Uterus (tissue), 3 donors: ENCODE measurements at regions not wholly inside any gene's neighbourhood (a gene's known extent, or its start where the extent isn't known, plus 50 kb on each side); places are given as distances from the start of the nearest gene placed in this dataset.

Experiments used
- DNase-seq, 2 donors: peaks; one replicate each; pipeline ENCODE4 v3.0.0-alpha.2; 2019 to 2020
- H3K27ac ChIP-seq, 2 donors: fragments of 200-600 bp; sonication (generic); 1 replicate in 1 of 2; 2 replicates in 1 of 2; pipeline ENCODE4 v1.5.1; 2016 to 2018
- H3K27me3 ChIP-seq, 2 donors: fragments of 200-600 bp; sonication (generic); one replicate each; pipeline ENCODE4 v1.5.1; 2018 to 2019; ENCODE audit warnings: control low read depth in 1 of 2
- H3K36me3 ChIP-seq, 2 donors: fragments of 200-600 bp; sonication (generic); one replicate each; pipeline ENCODE4 v1.5.1; 2019; ENCODE audit warnings: control low read depth in 1 of 2
- H3K4me1 ChIP-seq, 2 donors: fragments of 200-600 bp; sonication (generic); one replicate each; pipeline ENCODE4 v1.5.1; 2018 to 2019; ENCODE audit warnings: control low read depth in 1 of 2
- H3K4me3 ChIP-seq, 2 donors: fragments of 200-600 bp; sonication (generic); 1 replicate in 1 of 2; 2 replicates in 1 of 2; pipeline ENCODE4 v1.5.1; 2018 to 2019; ENCODE audit warnings: mild to moderate bottlenecking in 1 of 2
- H3K9me3 ChIP-seq, 2 donors: fragments of 200-600 bp; sonication (generic); one replicate each; pipeline ENCODE4 v1.5.1; 2019; ENCODE audit warnings: control low read depth in 1 of 2
- POLR2A ChIP-seq, 2 donors: fragments of 450-650 bp; IDR thresholded peaks; one replicate each; pipeline ENCODE4 v1.6.1; 2016; ENCODE audit warnings: antibody characterized with exemption in 2 of 2, mild to moderate bottlenecking in 1 of 2, moderate library complexity in 1 of 2
- intact Hi-C: fragments of 100-400 bp; cut with DNase I; formaldehyde crosslinking; loops from one replicate; pipeline ENCODE4 v1.15.1; 2023; ENCODE audit warnings: low total_unique reads
- TF ChIP-seq, protein P1 (sequence below), 4 experiments: fragments of 200-600 bp in 2 of 4; fragments of 450-650 bp in 2 of 4; sonication (generic) in 2 of 4; IDR thresholded peaks; one replicate each; pipeline ENCODE4 v1.5.1; 2016 to 2019; ENCODE audit warnings: antibody characterized with exemption in 4 of 4, mild to moderate bottlenecking in 2 of 4, moderate library complexity in 1 of 4
- donor health status: DM: yes; HTN: yes; CAD: no.

DNA sequence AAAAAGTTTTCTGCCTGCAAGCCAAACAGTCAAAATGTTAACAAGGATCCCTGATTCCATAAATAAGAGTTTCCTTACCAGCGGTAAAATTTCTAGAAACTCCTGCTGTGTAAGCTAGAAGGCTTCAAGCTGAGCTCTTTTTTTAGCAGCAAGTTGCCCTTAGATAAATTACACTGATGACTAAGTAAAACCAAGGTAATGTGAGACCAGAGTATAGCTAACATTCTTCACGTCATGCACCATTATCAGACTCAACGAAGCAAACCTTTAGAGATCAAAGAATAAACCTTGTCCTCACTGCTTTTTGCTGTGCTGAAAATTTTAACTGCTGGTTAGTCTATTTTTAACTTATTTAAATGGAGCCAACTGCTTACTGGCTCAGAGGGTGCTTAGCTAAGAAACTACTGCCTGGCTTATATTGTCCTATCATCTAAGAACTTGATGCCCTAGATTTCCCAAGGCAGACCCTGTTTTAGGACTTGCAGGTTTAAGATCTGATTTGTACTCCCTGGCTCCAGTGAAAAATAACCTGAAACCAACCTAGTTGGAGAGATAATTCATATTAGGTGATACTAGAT lies 900.7 kb downstream of the JRKL start:
- intact Hi-C loops, result no loop called here
- TF ChIP-seq, protein P1, sequence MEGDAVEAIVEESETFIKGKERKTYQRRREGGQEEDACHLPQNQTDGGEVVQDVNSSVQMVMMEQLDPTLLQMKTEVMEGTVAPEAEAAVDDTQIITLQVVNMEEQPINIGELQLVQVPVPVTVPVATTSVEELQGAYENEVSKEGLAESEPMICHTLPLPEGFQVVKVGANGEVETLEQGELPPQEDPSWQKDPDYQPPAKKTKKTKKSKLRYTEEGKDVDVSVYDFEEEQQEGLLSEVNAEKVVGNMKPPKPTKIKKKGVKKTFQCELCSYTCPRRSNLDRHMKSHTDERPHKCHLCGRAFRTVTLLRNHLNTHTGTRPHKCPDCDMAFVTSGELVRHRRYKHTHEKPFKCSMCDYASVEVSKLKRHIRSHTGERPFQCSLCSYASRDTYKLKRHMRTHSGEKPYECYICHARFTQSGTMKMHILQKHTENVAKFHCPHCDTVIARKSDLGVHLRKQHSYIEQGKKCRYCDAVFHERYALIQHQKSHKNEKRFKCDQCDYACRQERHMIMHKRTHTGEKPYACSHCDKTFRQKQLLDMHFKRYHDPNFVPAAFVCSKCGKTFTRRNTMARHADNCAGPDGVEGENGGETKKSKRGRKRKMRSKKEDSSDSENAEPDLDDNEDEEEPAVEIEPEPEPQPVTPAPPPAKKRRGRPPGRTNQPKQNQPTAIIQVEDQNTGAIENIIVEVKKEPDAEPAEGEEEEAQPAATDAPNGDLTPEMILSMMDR (IDR thresholded peaks at IDR 0.05), result no peak
- no peak for TF ChIP-seq POLR2A (IDR thresholded peaks at IDR 0.05)

DNA sequence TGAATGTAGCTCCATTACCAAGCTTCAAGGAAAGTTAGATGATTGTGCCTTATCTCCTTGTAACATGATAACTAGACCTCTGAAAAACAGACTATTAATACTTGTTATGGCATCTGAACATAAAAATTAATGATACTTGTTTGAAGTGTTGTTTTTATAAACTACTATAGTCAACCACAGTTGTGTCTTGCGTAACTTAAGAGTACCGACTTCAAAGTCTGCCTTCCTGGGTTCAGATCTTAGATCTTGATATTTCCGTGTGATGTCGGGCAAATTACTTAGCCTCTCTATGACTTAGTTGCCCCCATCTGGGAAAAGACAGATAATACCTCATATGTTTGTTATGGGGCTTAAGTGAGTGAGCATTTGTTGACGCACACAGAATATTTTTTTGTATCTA lies 906.5 kb downstream of the JRKL start:
- intact Hi-C loops, result no loop called here
- no peak overlapping the region for H3K4me3 ChIP-seq
- no peaks in the 10 kb centered on the region for H3K36me3 ChIP-seq
- no peaks in the 10 kb centered on the region for H3K4me1 ChIP-seq
- no peak overlapping the region for H3K27ac ChIP-seq
- no peaks in the 10 kb centered on the region for H3K27me3 ChIP-seq
- no peak for DNase-seq
- no peaks in the 10 kb centered on the region for H3K9me3 ChIP-seq
- TF ChIP-seq POLR2A (IDR thresholded peaks at IDR 0.05), result no peak
- TF ChIP-seq, protein P1 (IDR thresholded peaks at IDR 0.05), result no peak

More for the DNA sequence above, 900.7 kb downstream of the JRKL start:
- no peaks in the 10 kb centered on the region for H3K4me1 ChIP-seq
- no peak overlapping the region for H3K27ac ChIP-seq
- no peaks in the 10 kb centered on the region for H3K36me3 ChIP-seq
- DNase-seq, result no peak
- no peaks in the 10 kb centered on the region for H3K9me3 ChIP-seq
- H3K27me3 ChIP-seq, result no peaks in the 10 kb centered on the region
- no peak overlapping the region for H3K4me3 ChIP-seq

GRCh38 chr11:97309291-97309690 lies 919.5 kb downstream of the JRKL start:
- intact Hi-C loops, result no loop called here
- TF ChIP-seq POLR2A (IDR thresholded peaks at IDR 0.05), result no peak
- TF ChIP-seq, protein P1 (IDR thresholded peaks at IDR 0.05), result no peak
- no peak overlapping the region for H3K27ac ChIP-seq
- no peaks in the 10 kb centered on the region for H3K27me3 ChIP-seq
- H3K9me3 ChIP-seq, result no peaks in the 10 kb centered on the region
- H3K36me3 ChIP-seq, result no peaks in the 10 kb centered on the region
- no peaks in the 10 kb centered on the region for H3K4me1 ChIP-seq
- no peak overlapping the region for H3K4me3 ChIP-seq
- no peak for DNase-seq

DNA sequence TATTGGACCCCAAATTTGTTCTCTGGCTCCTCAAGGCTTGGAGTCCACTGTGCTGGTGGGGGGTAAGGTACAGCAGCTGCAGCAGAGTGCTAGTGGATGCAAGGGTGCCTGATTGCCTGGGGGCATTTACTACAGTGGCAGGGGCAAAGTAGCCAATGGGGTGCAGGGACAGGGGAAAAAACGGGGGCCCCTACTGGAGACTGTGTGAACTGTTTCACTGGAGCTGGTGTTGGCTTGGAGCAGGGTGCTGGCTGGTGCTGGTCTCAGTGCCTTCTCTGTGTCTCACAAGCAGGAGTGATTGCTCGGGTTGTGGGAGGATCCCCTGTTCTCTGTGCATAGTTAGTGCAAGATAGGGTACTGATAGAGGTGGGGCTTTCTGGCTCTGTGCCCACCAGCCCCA lies 935.9 kb downstream of the JRKL start:
- intact Hi-C loops, result no loop called here
- no peaks in the 10 kb centered on the region for H3K36me3 ChIP-seq
- no peak overlapping the region for H3K27ac ChIP-seq
- TF ChIP-seq POLR2A (IDR thresholded peaks at IDR 0.05), result no peak
- TF ChIP-seq, protein P1 (IDR thresholded peaks at IDR 0.05), result no peak
- no peaks in the 10 kb centered on the region for H3K4me1 ChIP-seq
- no peaks in the 10 kb centered on the region for H3K9me3 ChIP-seq
- no peak for DNase-seq
- H3K27me3 ChIP-seq, result no peaks in the 10 kb centered on the region
- no peak overlapping the region for H3K4me3 ChIP-seq

- no peak overlapping the region for H3K27ac ChIP-seq
- no peak for DNase-seq
- intact Hi-C loops, result no loop called here
- no peaks in the 10 kb centered on the region for H3K4me1 ChIP-seq
- no peaks in the 10 kb centered on the region for H3K36me3 ChIP-seq
- H3K9me3 ChIP-seq, result no peaks in the 10 kb centered on the region
- H3K4me3 ChIP-seq, result no peak overlapping the region
- H3K27me3 ChIP-seq, result no peaks in the 10 kb centered on the region
- no peak for TF ChIP-seq POLR2A (IDR thresholded peaks at IDR 0.05)
- TF ChIP-seq, protein P1 (IDR thresholded peaks at IDR 0.05), result no peak
Observed at GRCh38 chr11:97332271-97332670, 942.5 kb downstream of the JRKL start.
